HCT116 (cell line): ENCODE measurements at regions not wholly inside any gene's neighbourhood (a gene's known extent, or its start where the extent isn't known, plus 50 kb on each side); places are given as distances from the start of the nearest gene placed in this dataset.

Source experiments
- ATAC-seq: fragments of 200-7000 bp; cut with Tn5 transposase; 2 replicates; pipeline ENCODE4 v1.9.1; 2020; ENCODE audit warnings: mild to moderate bottlenecking, moderate library complexity
- BruUV-seq: library from RNA; stranded (reverse); fragments of 400-500 nt; replicated peaks from 2 replicates; lab custom pipeline; 2021; lab: Mats Ljungman, UMichigan
- CTCF ChIA-PET: fragments of 300-600 bp; sonication (Branson Sonifier 250); formaldehyde crosslinking; loops from one replicate; lab custom pipeline; 2021; ENCODE audit warnings: antibody characterized with exemption; lab: Charles Lee
- POLR2A ChIA-PET: fragments of 300-600, 350-600 bp; sonication (Branson Sonifier 250); formaldehyde crosslinking; loops from one replicate; lab custom pipeline; 2021; ENCODE audit warnings: antibody characterized with exemption; lab: Charles Lee
- RAD21 ChIA-PET, 2 experiments: fragments of 300-600 bp; sonication (Branson Sonifier 250); formaldehyde crosslinking; loops; one replicate each; lab custom pipeline; 2023; ENCODE audit warnings: low total read pairs in 2 of 2; ENCODE audit not compliant: uncharacterized antibody in 2 of 2, unreplicated experiment in 2 of 2, low non-redundant PET in 1 of 2; lab: Charles Lee
- DNase-seq: peaks from one replicate; pipeline ENCODE4 v3.0.0-alpha.2; 2010; ENCODE audit warnings: low read depth, low spot score
- H2AFZ ChIP-seq: fragments of 200-600 bp; shearing (Covaris generic), sonication (generic); 2 replicates; pipeline ENCODE4 v1.6.1; 2017; ENCODE audit warnings: low read depth, mixed run types, mixed read lengths, antibody characterized with exemption, low read length; ENCODE audit not compliant: poor library complexity, severe bottlenecking
- H3K27ac ChIP-seq: 2 replicates; pipeline ENCODE4 v1.5.1; 2012; ENCODE audit warnings: low read depth, low read length
- H3K27me3 ChIP-seq: fragments of 200-600 bp; sonication (generic); 2 replicates; pipeline ENCODE4 v1.6.1; 2016; ENCODE audit warnings: mixed run types, low read length, mixed read lengths; ENCODE audit not compliant: insufficient read depth
- H3K36me3 ChIP-seq, 2 experiments: fragments of 200-500 bp in 1 of 2; fragments of 200-600 bp in 1 of 2; sonication (Bioruptor generic) in 1 of 2; sonication (generic) in 1 of 2; 2 replicates each; pipeline versions ENCODE4 v1.5.1 to v1.6.1; 2014 to 2016; ENCODE audit warnings: low read length in 2 of 2, inconsistent platforms in 1 of 2, mixed read lengths in 1 of 2, mixed run types in 1 of 2; ENCODE audit not compliant: insufficient read depth in 2 of 2, control insufficient read depth in 1 of 2
- H3K4me1 ChIP-seq, 2 experiments: fragments of 200-600 bp in 1 of 2; sonication (generic) in 1 of 2; 2 replicates each; pipeline versions ENCODE4 v1.5.1 to v1.6.1; 2012 to 2017; ENCODE audit warnings: low read length in 2 of 2, inconsistent platforms in 1 of 2, mild to moderate bottlenecking in 1 of 2, mixed read lengths in 1 of 2, mixed run types in 1 of 2, moderate library complexity in 1 of 2; ENCODE audit not compliant: insufficient read depth in 2 of 2, control insufficient read depth in 1 of 2
- H3K4me2 ChIP-seq: fragments of 200-600 bp; sonication (generic); 2 replicates; pipeline ENCODE4 v1.6.1; 2017; ENCODE audit warnings: mixed run types, low read length, mixed read lengths
- H3K4me3 ChIP-seq, 2 experiments: fragments of 200-600 bp in 1 of 2; sonication (generic) in 1 of 2; replicated peaks in 1 of 2; 2 replicates each; pipeline ENCODE4 v1.5.1; 2011 to 2016; ENCODE audit warnings: low read length in 2 of 2, control low read depth in 1 of 2, low read depth in 1 of 2, mild to moderate bottlenecking in 1 of 2, mixed read lengths in 1 of 2, mixed run types in 1 of 2
- H3K79me2 ChIP-seq: fragments of 200-600 bp; sonication (generic); 2 replicates; pipeline ENCODE4 v1.6.1; 2017; ENCODE audit warnings: mild to moderate bottlenecking, mixed run types, low read length, moderate library complexity, mixed read lengths; ENCODE audit not compliant: insufficient read depth
- H3K9ac ChIP-seq: fragments of 200-600 bp; sonication (generic); 2 replicates; pipeline ENCODE4 v1.6.1; 2016; ENCODE audit warnings: low read length, mixed read lengths
- H3K9me2 ChIP-seq: fragments of 200-600 bp; sonication (generic), shearing (Covaris generic); 2 replicates; pipeline ENCODE4 v1.6.1; 2017; ENCODE audit warnings: mixed run types, mild to moderate bottlenecking, moderate library complexity; ENCODE audit not compliant: insufficient read depth
- H3K9me3 ChIP-seq, 2 experiments: fragments of 200-500 bp in 1 of 2; fragments of 200-600 bp in 1 of 2; sonication (Bioruptor generic) in 1 of 2; sonication (generic) in 1 of 2; 2 replicates each; pipeline ENCODE4 v1.6.1; 2014 to 2017; ENCODE audit warnings: low read length in 2 of 2, mixed read lengths in 2 of 2, inconsistent platforms in 1 of 2, low read depth in 1 of 2, mild to moderate bottlenecking in 1 of 2, mixed run types in 1 of 2, moderate library complexity in 1 of 2; ENCODE audit not compliant: control insufficient read depth in 1 of 2, insufficient read depth in 1 of 2
- H4K20me1 ChIP-seq: fragments of 200-600 bp; sonication (generic), shearing (Covaris generic); 2 replicates; pipeline ENCODE4 v1.6.1; 2017; ENCODE audit warnings: mixed run types, mild to moderate bottlenecking, moderate library complexity; ENCODE audit not compliant: insufficient read depth
- ATF3 ChIP-seq: IDR thresholded peaks from 2 replicates; pipeline ENCODE4 v1.6.1; 2012
- CBX3 ChIP-seq: IDR thresholded peaks from 2 replicates; pipeline ENCODE4 v1.6.1; 2012; ENCODE audit warnings: low read depth
- CEBPB ChIP-seq: IDR thresholded peaks from 2 replicates; pipeline ENCODE4 v1.6.1; 2012; ENCODE audit warnings: low read depth
- CTCF ChIP-seq, 3 experiments: fragments of 200-600 bp in 1 of 3; sonication (generic) in 1 of 3; IDR thresholded peaks in 2 of 3; conservative IDR thresholded peaks in 1 of 3; 2 replicates each; pipeline ENCODE4 v1.5.1; 2012 to 2017; ENCODE audit warnings: low read depth in 2 of 3, low read length in 2 of 3, antibody characterized with exemption in 1 of 3, borderline replicate concordance in 1 of 3, control low read depth in 1 of 3, mild to moderate bottlenecking in 1 of 3, mixed read lengths in 1 of 3, mixed run types in 1 of 3, moderate library complexity in 1 of 3; ENCODE audit not compliant: insufficient read depth in 1 of 3
- EZH2 ChIP-seq: fragments of 200-600 bp; sonication (generic); IDR thresholded peaks from 2 replicates; pipeline ENCODE4 v1.6.1; 2017; ENCODE audit warnings: antibody characterized with exemption, mixed run types
- EZH2phosphoT487 ChIP-seq: fragments of 200-600 bp; IDR thresholded peaks from 2 replicates; pipeline ENCODE4 v1.6.1; 2018; ENCODE audit warnings: antibody characterized with exemption, borderline replicate concordance
- MAX ChIP-seq: IDR thresholded peaks from 2 replicates; pipeline ENCODE4 v1.6.1; 2012
- POLR2AphosphoS5 ChIP-seq: IDR thresholded peaks from 2 replicates; pipeline ENCODE4 v1.6.1; 2011; ENCODE audit warnings: mild to moderate bottlenecking, low read depth, low read length, moderate library complexity
- RAD21 ChIP-seq: IDR thresholded peaks from 2 replicates; pipeline ENCODE4 v1.6.1; 2012; ENCODE audit warnings: low read depth, mild to moderate bottlenecking
- SIN3A ChIP-seq: IDR thresholded peaks from 2 replicates; pipeline ENCODE4 v1.6.1; 2012; ENCODE audit warnings: low read depth
- SP1 ChIP-seq: IDR thresholded peaks from 2 replicates; pipeline ENCODE4 v1.6.1; 2012; ENCODE audit warnings: low read depth
- SRF ChIP-seq: IDR thresholded peaks from 2 replicates; pipeline ENCODE4 v1.6.1; 2012; ENCODE audit warnings: low read depth
- YY1 ChIP-seq: IDR thresholded peaks from 2 replicates; pipeline ENCODE4 v1.6.1; 2011; ENCODE audit warnings: low read length, low read depth, moderate library complexity, mild to moderate bottlenecking; ENCODE audit not compliant: insufficient replicate concordance; ENCODE audit errors: extremely low read depth
- ZBTB33 ChIP-seq: IDR thresholded peaks from 2 replicates; pipeline ENCODE4 v1.6.1; 2011; ENCODE audit warnings: mild to moderate bottlenecking, low read length, moderate library complexity; ENCODE audit not compliant: insufficient replicate concordance; ENCODE audit errors: extremely low read depth
- ZFX ChIP-seq: fragments of 450-650 bp; IDR thresholded peaks from 2 replicates; pipeline ENCODE4 v1.6.1; 2017
- ZNF274 ChIP-seq: fragments of 200-500 bp; sonication (Bioruptor generic); IDR thresholded peaks from 2 replicates; pipeline ENCODE4 v1.6.1; 2014; ENCODE audit warnings: mild to moderate bottlenecking, low read depth, low read length, inconsistent platforms
- intact Hi-C: fragments of 100-400 bp; cut with micrococcal nuclease; formaldehyde crosslinking; loops from 2 replicates; pipeline ENCODE4 v1.10.0; 2022

GRCh38 chr12:31895449-31896150 is 63.6 kb upstream of the RESF1 start:
- Histone ChIP-seq H3K9me2 (no peaks in the 10 kb centered on the region), H4K20me1 (no peaks in the 10 kb centered on the region), H2AFZ (no peak overlapping the region), H3K36me3 (no peaks in the 10 kb centered on the region), H3K27ac (no peak overlapping the region), H3K9me3 (no peaks in the 10 kb centered on the region), H3K9ac (no peak overlapping the region), H3K4me1 (peaks cover 11 to 16% of the 10 kb centered on the region in 2 experiments; a peak in 3 of 4 replicates), H3K27me3 (no peaks in the 10 kb centered on the region), H3K4me2 (no peak overlapping the region), H3K4me3 (no peak overlapping the region), H3K79me2 (no peaks in the 10 kb centered on the region)
- ChIA-PET RAD21 (no interaction called here), POLR2A (no interaction called here), CTCF (interaction anchor here (1.4 kb wide), 1 partner anchor 165 kb away, joined by 6 read pairs; no protein-coding TSS in a partner anchor)
- intact Hi-C loops = no loop called here
- ATAC-seq = no peak
- DNase-seq = no peak
- no TSS peak for BruUV-seq
- TF ChIP-seq ATF3 (no peak), YY1 (no peak), SIN3A (no peak), EZH2phosphoT487 (no peak), ZFX (no peak), SP1 (no peak), SRF (no peak), MAX (no peak), POLR2AphosphoS5 (no peak), ZBTB33 (no peak), RAD21 (no peak), CBX3 (no peak), CEBPB (no peak), ZNF274 (no peak), EZH2 (no peak), CTCF (IDR thresholded peaks at IDR 0.05 in 2 of 3, conservative IDR thresholded peaks at IDR 0.05 in 1 of 3; ENCODE audit: borderline replicate concordance in 1 of 3, insufficient read depth in 1 of 3, low read depth in 2 of 3, low read length in 2 of 3) (no peak)
